Adrenal gland (tissue), 5 donors: ENCODE measurements at regions not wholly inside any gene's neighbourhood (a gene's known extent, or its start where the extent isn't known, plus 50 kb on each side); places are given as distances from the start of the nearest gene placed in this dataset.

Experiments
- CTCF ChIP-seq, 6 experiments: fragments of 450-650 bp in 4 of 6; fragments of 200-600 bp in 2 of 6; sonication (generic) in 1 of 6; IDR thresholded peaks; 1 replicate in 5 of 6; 2 replicates in 1 of 6; pipeline versions ENCODE4 v1.5.1 to v1.8.0; 2016 to 2021; ENCODE audit warnings: antibody characterized with exemption in 6 of 6, mild to moderate bottlenecking in 2 of 6, moderate library complexity in 1 of 6
- POLR2A ChIP-seq, 2 donors: fragments of 450-650 bp; IDR thresholded peaks; one replicate each; pipeline ENCODE4 v1.6.1; 2017; ENCODE audit warnings: antibody characterized with exemption in 2 of 2, mild to moderate bottlenecking in 2 of 2, moderate library complexity in 1 of 2
- donor health status: DM: no; HTN: no; CAD: no.

DNA sequence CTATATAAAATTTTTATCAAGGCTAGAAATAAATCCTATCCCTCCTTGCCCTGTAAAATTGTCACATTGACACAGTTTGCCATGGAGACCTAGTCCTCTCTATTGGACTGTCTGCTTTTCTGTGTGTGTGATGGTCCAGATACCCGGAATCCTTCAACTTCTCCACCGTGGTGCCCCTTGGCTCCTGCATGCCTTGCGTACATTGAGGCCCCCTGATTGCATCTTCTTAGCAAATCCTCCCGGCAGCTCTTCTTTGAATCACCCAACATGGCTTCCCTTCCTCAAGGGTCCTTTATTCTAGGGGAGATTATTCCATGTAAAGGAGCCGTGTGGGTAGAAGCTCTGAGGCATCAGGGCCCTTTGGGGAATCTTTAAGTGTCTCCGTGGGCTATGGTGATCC is 219.5 kb downstream of the CDC5L start:
- TF ChIP-seq CTCF (IDR thresholded peaks at IDR 0.05), result no peak
- TF ChIP-seq POLR2A (IDR thresholded peaks at IDR 0.05), result no peak
